ENCODE measurements at regions not wholly inside any gene's neighbourhood (a gene's known extent, or its start where the extent isn't known, plus 50 kb on each side); places are given as distances from the start of the nearest gene placed in this dataset.

- Histone ChIP-seq H3K4me1 (ENCODE audit: control insufficient read depth, insufficient read depth, low read length) (no peaks in the 10 kb centered on the region; the same call in 1 of the 2 replicates), H4K20me1 (ENCODE audit: control insufficient read depth, insufficient read depth) (no peaks in the 10 kb centered on the region), H3K27me3 (replicated peaks in 1 of 2; ENCODE audit: control insufficient read depth in 2 of 2, insufficient read depth in 2 of 2, low read length in 1 of 2) (peaks cover 0 to 2% of the 10 kb centered on the region in 2 experiments; a peak in 2 of 4 replicates), H3K4me3 (no peak overlapping the region), H3K36me3 (ENCODE audit: control insufficient read depth in 2 of 2, insufficient read depth in 2 of 2, low read length in 1 of 2) (no peaks in the 10 kb centered on the region), H3K9me3 (replicated peaks; ENCODE audit: control insufficient read depth, insufficient read depth, low read length) (no peaks in the 10 kb centered on the region), H2AFZ (ENCODE audit: control insufficient read depth, low read depth, low read length) (no peak overlapping the region), H3K27ac (ENCODE audit: control insufficient read depth, insufficient read depth) (no peak overlapping the region), H3K4me2 (ENCODE audit: control insufficient read depth, insufficient read depth) (no peak overlapping the region), H3K9ac (ENCODE audit: control insufficient read depth, insufficient read depth, low read length) (no peak overlapping the region), H3K79me2 (ENCODE audit: control insufficient read depth, insufficient read depth, low read length) (no peaks in the 10 kb centered on the region)
- WGBS (ENCODE audit: insufficient coverage, insufficient replicate concordance, low lambda C conversion rate, missing lambda C conversion rate), result 94% methylated on average over 2 of the region's 2 CpGs
- CTCF ChIA-PET, result no interaction called here
- in situ Hi-C loops (cut with MboI) (no loop called here), intact Hi-C loops (cut with micrococcal nuclease; ENCODE audit: unreplicated experiment) (no loop called here)
- RAD21 ChIA-PET (ENCODE audit: unreplicated experiment), result no interaction called here
- SMC1A ChIA-PET (ENCODE audit: uncharacterized antibody, unreplicated experiment), result no interaction called here
- FAIRE-seq (no peak), ATAC-seq (no peak), DNase-seq (ENCODE audit: low read depth, low spot score) (no peak)
- POLR2A ChIA-PET, result no interaction called here
- TF ChIP-seq NFYB (IDR thresholded peaks at IDR 0.05; ENCODE audit: insufficient read depth, low read depth, low read length), result no peak
- no peak for TF ChIP-seq TBL1XR1 (IDR thresholded peaks at IDR 0.05; ENCODE audit: low read depth, low read length)
- no peak for TF ChIP-seq ZZZ3 (IDR thresholded peaks at IDR 0.05; ENCODE audit: control insufficient read depth, insufficient read length, low read depth)
- no peak for TF ChIP-seq IRF4 (IDR thresholded peaks at IDR 0.05; ENCODE audit: low read depth, low read length)
- no peak for TF ChIP-seq CHD1 (IDR thresholded peaks at IDR 0.05; ENCODE audit: low read depth, low read length)
- no peak for TF ChIP-seq ZNF384 (IDR thresholded peaks at IDR 0.05; ENCODE audit: borderline replicate concordance, low read depth, low read length)
- no peak for TF ChIP-seq HDAC6 (IDR thresholded peaks at IDR 0.05; ENCODE audit: unreplicated experiment)
- no peak for TF ChIP-seq RCOR1 (conservative IDR thresholded peaks at IDR 0.05; ENCODE audit: low read depth, low read length)
- no peak for TF ChIP-seq TARDBP (IDR thresholded peaks at IDR 0.05; ENCODE audit: borderline replicate concordance)
- TF ChIP-seq TAF1 (IDR thresholded peaks at IDR 0.05; ENCODE audit: borderline replicate concordance, low read depth, low read length), result no peak
- TF ChIP-seq, protein P1, sequence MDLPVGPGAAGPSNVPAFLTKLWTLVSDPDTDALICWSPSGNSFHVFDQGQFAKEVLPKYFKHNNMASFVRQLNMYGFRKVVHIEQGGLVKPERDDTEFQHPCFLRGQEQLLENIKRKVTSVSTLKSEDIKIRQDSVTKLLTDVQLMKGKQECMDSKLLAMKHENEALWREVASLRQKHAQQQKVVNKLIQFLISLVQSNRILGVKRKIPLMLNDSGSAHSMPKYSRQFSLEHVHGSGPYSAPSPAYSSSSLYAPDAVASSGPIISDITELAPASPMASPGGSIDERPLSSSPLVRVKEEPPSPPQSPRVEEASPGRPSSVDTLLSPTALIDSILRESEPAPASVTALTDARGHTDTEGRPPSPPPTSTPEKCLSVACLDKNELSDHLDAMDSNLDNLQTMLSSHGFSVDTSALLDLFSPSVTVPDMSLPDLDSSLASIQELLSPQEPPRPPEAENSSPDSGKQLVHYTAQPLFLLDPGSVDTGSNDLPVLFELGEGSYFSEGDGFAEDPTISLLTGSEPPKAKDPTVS (IDR thresholded peaks at IDR 0.05; ENCODE audit: low read depth, low read length), result no peak
- TF ChIP-seq ZNF217 (IDR thresholded peaks at IDR 0.05), result no peak
- TF ChIP-seq PML (IDR thresholded peaks at IDR 0.05; ENCODE audit: low read length), result no peak
- TF ChIP-seq GATAD2B (conservative IDR thresholded peaks at IDR 0.05; ENCODE audit: low read depth), result no peak
- no peak for TF ChIP-seq SIN3A (IDR thresholded peaks at IDR 0.05; ENCODE audit: low read depth, low read length)
- TF ChIP-seq, protein P2, sequence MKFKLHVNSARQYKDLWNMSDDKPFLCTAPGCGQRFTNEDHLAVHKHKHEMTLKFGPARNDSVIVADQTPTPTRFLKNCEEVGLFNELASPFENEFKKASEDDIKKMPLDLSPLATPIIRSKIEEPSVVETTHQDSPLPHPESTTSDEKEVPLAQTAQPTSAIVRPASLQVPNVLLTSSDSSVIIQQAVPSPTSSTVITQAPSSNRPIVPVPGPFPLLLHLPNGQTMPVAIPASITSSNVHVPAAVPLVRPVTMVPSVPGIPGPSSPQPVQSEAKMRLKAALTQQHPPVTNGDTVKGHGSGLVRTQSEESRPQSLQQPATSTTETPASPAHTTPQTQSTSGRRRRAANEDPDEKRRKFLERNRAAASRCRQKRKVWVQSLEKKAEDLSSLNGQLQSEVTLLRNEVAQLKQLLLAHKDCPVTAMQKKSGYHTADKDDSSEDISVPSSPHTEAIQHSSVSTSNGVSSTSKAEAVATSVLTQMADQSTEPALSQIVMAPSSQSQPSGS (IDR thresholded peaks at IDR 0.05; ENCODE audit: low read length), result no peak
- TF ChIP-seq IRF5 (IDR thresholded peaks at IDR 0.05; ENCODE audit: borderline replicate concordance), result no peak
- TF ChIP-seq NFIC (IDR thresholded peaks at IDR 0.05; ENCODE audit: low read depth, low read length), result no peak
- no peak for TF ChIP-seq PAX5 (IDR thresholded peaks at IDR 0.05; ENCODE audit: borderline replicate concordance, low read depth, low read length)
- no peak for TF ChIP-seq JUND (IDR thresholded peaks at IDR 0.05; ENCODE audit: low read depth, low read length)
- no TSS peak for BruUV-seq (replicated peaks)
Observed at GRCh38 chr5:77842243-77842642, 66.1 kb upstream of the TBCA start.
